SK-N-SH treated with all-trans-retinoic acid at 6 μM for 48 hours (cell line): ENCODE measurements at regions not wholly inside any gene's neighbourhood (a gene's known extent, or its start where the extent isn't known, plus 50 kb on each side); places are given as distances from the start of the nearest gene placed in this dataset.
A peak's percentile ranks its signal among the peaks of the same experiment; 100 is the strongest.

Experiments used
- ATAC-seq: fragments of 200-7000 bp; cut with Tn5 transposase; 3 replicates; pipeline ENCODE4 v1.9.1; 2020; ENCODE audit warnings: mild to moderate bottlenecking, moderate library complexity
- ARNTL ChIP-seq: fragments of 450-650 bp; formaldehyde crosslinking; IDR thresholded peaks from 2 replicates; pipeline ENCODE4 v1.5.0; 2020; ENCODE audit warnings: low read depth, mild to moderate bottlenecking, moderate library complexity, borderline replicate concordance
- CREB5 ChIP-seq: fragments of 250-450 bp; sonication (Bioruptor Pico); IDR thresholded peaks from 2 replicates; pipeline ENCODE4 v1.5.1; 2020; ENCODE audit warnings: low read depth, mild to moderate bottlenecking, moderate library complexity
- CSDC2 ChIP-seq: fragments of 250-450 bp; sonication (Bioruptor Pico); IDR thresholded peaks from 2 replicates; pipeline ENCODE4 v1.5.0; 2020; ENCODE audit warnings: mild to moderate bottlenecking, moderate library complexity
- ESRRG ChIP-seq: fragments of 250-450 bp; sonication (Bioruptor Pico); IDR thresholded peaks from 2 replicates; pipeline ENCODE4 v1.6.1; 2021; ENCODE audit warnings: mild to moderate bottlenecking
- ISL1 ChIP-seq: fragments of 250-450 bp; sonication (Bioruptor Pico); IDR thresholded peaks from 2 replicates; pipeline ENCODE4 v2.1.2; 2022; ENCODE audit warnings: mild to moderate bottlenecking, moderate library complexity
- PATZ1 ChIP-seq: fragments of 250-450 bp; sonication (Bioruptor Pico); IDR thresholded peaks from 2 replicates; pipeline ENCODE4 v1.8.0; 2020; ENCODE audit warnings: mild to moderate bottlenecking, moderate library complexity, borderline replicate concordance
- RARB ChIP-seq: fragments of 250-450 bp; sonication (Bioruptor Pico); IDR thresholded peaks from 2 replicates; pipeline ENCODE4 v1.8.0; 2021; ENCODE audit warnings: mild to moderate bottlenecking, moderate library complexity
- TCF4 ChIP-seq: fragments of 250-450 bp; sonication (Bioruptor Pico); IDR thresholded peaks from 2 replicates; pipeline ENCODE4 v1.8.0; 2021; ENCODE audit warnings: mild to moderate bottlenecking, moderate library complexity, borderline replicate concordance
- TOX ChIP-seq: fragments of 250-450 bp; sonication (Bioruptor Pico); IDR thresholded peaks from 2 replicates; pipeline ENCODE4 v1.8.0; 2021; ENCODE audit warnings: mild to moderate bottlenecking, moderate library complexity, borderline replicate concordance
- TSHZ2 ChIP-seq: fragments of 250-450 bp; sonication (Bioruptor Pico); IDR thresholded peaks from 2 replicates; pipeline ENCODE4 v1.5.0; 2020; ENCODE audit warnings: mild to moderate bottlenecking, moderate library complexity
- ZC3H10 ChIP-seq: fragments of 250-450 bp; sonication (Bioruptor Pico); IDR thresholded peaks from 2 replicates; pipeline ENCODE4 v1.5.1; 2021; ENCODE audit warnings: mild to moderate bottlenecking, moderate library complexity
- ZNF565 ChIP-seq: fragments of 450-650 bp; formaldehyde crosslinking; conservative IDR thresholded peaks from 2 replicates; pipeline ENCODE4 v1.5.0; 2020; ENCODE audit warnings: low read depth, mild to moderate bottlenecking, moderate library complexity
- ZNF70 ChIP-seq: fragments of 450-650 bp; formaldehyde crosslinking; IDR thresholded peaks from 2 replicates; pipeline ENCODE4 v1.5.0; 2020; ENCODE audit warnings: mild to moderate bottlenecking, moderate library complexity
- ZNF8 ChIP-seq: fragments of 450-650 bp; formaldehyde crosslinking; IDR thresholded peaks from 2 replicates; pipeline ENCODE4 v1.5.0; 2020; ENCODE audit warnings: mild to moderate bottlenecking, moderate library complexity
- TF ChIP-seq, protein P1 (sequence below): fragments of 250-450 bp; sonication (Bioruptor Pico); IDR thresholded peaks from 2 replicates; pipeline ENCODE4 v1.5.1; 2021; ENCODE audit warnings: mild to moderate bottlenecking, moderate library complexity
- TF ChIP-seq, protein P2 (sequence below): fragments of 250-450 bp; sonication (Bioruptor Pico); IDR thresholded peaks from 2 replicates; pipeline ENCODE4 v1.8.0; 2021; ENCODE audit warnings: low read depth, mild to moderate bottlenecking, moderate library complexity, borderline replicate concordance

DNA sequence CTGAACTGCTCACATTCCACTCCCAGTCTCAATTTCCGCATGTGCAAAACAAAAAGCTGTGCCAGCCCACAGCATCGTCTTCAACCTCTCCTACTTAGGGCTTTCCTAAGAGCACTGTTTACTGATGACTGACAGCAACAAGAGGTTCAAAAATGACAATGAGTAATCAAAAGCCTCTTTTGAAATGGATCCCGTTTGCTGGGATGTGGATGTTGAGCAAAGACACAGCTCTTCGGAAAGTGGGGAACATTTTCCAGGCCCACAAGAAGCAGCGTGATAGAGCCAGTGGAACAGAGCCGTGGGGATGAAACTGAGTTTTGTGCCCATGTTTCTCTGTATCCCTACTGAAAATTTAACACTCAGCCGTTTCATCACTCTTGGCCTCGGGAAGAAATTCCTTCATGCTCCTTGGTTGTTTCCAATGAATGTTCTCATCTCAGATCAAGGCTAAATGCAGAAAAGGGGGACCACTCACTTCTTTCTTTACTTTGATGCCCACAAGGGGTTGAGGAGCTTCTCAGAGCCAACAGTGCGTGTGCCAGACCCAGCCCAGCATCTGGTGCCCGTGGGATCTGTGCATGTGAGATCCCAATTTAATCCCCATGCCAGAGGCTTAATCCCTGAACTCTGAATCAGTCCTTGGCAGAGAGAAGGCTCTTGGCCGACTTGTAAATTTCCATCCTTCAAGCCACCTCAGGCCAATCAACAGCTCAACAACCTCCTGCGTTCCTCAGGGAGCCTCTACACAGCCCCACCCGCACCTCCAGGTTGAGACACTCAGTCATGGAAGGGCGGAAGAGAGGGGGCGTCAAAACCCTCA lies 230.2 kb upstream of the DAPK1 start (continued):
- TF ChIP-seq TSHZ2 (CRISPR knock-in tag) (no peak), ZNF70 (CRISPR knock-in tag) (no peak)

- peak; percentile 24 for ATAC-seq
Measured at GRCh38 chr9:87269296-87270176, 228.1 kb upstream of the DAPK1 start.

GRCh38 chr9:87270221-87270847 lies 227.3 kb upstream of the DAPK1 start:
- ATAC-seq = peak; percentile 82
- TF ChIP-seq ISL1 (CRISPR knock-in tag) = no peak
- no peak for TF ChIP-seq ZNF565 (CRISPR knock-in tag)
- no peak for TF ChIP-seq TCF4 (CRISPR knock-in tag)
- TF ChIP-seq ARNTL (CRISPR knock-in tag) = no peak
- TF ChIP-seq TSHZ2 (CRISPR knock-in tag) = no peak
- TF ChIP-seq, protein P1, sequence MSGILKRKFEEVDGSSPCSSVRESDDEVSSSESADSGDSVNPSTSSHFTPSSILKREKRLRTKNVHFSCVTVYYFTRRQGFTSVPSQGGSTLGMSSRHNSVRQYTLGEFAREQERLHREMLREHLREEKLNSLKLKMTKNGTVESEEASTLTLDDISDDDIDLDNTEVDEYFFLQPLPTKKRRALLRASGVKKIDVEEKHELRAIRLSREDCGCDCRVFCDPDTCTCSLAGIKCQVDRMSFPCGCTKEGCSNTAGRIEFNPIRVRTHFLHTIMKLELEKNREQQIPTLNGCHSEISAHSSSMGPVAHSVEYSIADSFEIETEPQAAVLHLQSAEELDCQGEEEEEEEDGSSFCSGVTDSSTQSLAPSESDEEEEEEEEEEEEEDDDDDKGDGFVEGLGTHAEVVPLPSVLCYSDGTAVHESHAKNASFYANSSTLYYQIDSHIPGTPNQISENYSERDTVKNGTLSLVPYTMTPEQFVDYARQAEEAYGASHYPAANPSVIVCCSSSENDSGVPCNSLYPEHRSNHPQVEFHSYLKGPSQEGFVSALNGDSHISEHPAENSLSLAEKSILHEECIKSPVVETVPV (CRISPR knock-in tag) = no peak
- TF ChIP-seq ZC3H10 = no peak
- TF ChIP-seq CREB5 (CRISPR knock-in tag) = no peak

More at GRCh38 chr9:87269296-87270176, 228.1 kb upstream of the DAPK1 start:
- no peak for TF ChIP-seq CREB5 (CRISPR knock-in tag)
- no peak for TF ChIP-seq TOX (CRISPR knock-in tag)
- TF ChIP-seq RARB (CRISPR knock-in tag) = no peak
- no peak for TF ChIP-seq CSDC2
- TF ChIP-seq PATZ1 (CRISPR knock-in tag) = no peak
- no peak for TF ChIP-seq ZNF8 (CRISPR knock-in tag)
- TF ChIP-seq ESRRG = no peak
- TF ChIP-seq, protein P2, sequence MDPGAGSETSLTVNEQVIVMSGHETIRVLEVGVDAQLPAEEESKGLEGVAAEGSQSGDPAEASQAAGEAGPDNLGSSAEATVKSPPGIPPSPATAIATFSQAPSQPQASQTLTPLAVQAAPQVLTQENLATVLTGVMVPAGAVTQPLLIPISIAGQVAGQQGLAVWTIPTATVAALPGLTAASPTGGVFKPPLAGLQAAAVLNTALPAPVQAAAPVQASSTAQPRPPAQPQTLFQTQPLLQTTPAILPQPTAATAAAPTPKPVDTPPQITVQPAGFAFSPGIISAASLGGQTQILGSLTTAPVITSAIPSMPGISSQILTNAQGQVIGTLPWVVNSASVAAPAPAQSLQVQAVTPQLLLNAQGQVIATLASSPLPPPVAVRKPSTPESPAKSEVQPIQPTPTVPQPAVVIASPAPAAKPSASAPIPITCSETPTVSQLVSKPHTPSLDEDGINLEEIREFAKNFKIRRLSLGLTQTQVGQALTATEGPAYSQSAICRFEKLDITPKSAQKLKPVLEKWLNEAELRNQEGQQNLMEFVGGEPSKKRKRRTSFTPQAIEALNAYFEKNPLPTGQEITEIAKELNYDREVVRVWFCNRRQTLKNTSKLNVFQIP (CRISPR knock-in tag) = no peak
- TF ChIP-seq, all 23 proteins: peak for 0
